ENCODE measurements at regions not wholly inside any gene's neighbourhood (a gene's known extent, or its start where the extent isn't known, plus 50 kb on each side); places are given as distances from the start of the nearest gene placed in this dataset.

- DNase-seq: no peak
Observed at GRCh38 chr18:7358989-7359726, 128.3 kb downstream of the LRRC30 start.

- no peak for DNase-seq
Observed at GRCh38 chr18:7360606-7361170, 129.8 kb downstream of the LRRC30 start.

- DNase-seq: no peak
Observed at GRCh38 chr18:7363338-7363737, 132.4 kb downstream of the LRRC30 start.

- DNase-seq: no peak
Observed at GRCh38 chr18:7366597-7366996, 135.7 kb downstream of the LRRC30 start.

GRCh38 chr18:7367336-7367735 lies 136.4 kb downstream of the LRRC30 start:
- DNase-seq: no peak

GRCh38 chr18:7369006-7369405 lies 138.1 kb downstream of the LRRC30 start:
- DNase-seq: no peak

- no peak for DNase-seq
Observed at GRCh38 chr18:7370375-7370774, 139.5 kb downstream of the LRRC30 start.

- DNase-seq: no peak
Observed at GRCh38 chr18:7370802-7371201, 139.9 kb downstream of the LRRC30 start.

GRCh38 chr18:7373441-7373840 lies 142.6 kb downstream of the LRRC30 start:
- no peak for DNase-seq

- no peak for DNase-seq
Observed at GRCh38 chr18:7381307-7381706, 150.4 kb downstream of the LRRC30 start.

- DNase-seq: no peak
Observed at GRCh38 chr18:7382328-7383001, 151.6 kb downstream of the LRRC30 start.

GRCh38 chr18:7383002-7383980 lies 152.4 kb downstream of the LRRC30 start:
- DNase-seq: no peak

- no peak for DNase-seq
Observed at GRCh38 chr18:7388741-7389140, 157.9 kb downstream of the LRRC30 start.

- DNase-seq: no peak
Observed at GRCh38 chr18:7390731-7391492, 160.0 kb downstream of the LRRC30 start.

GRCh38 chr18:7393080-7393479 lies 162.2 kb downstream of the LRRC30 start:
- DNase-seq: no peak

GRCh38 chr18:7394050-7394659 lies 163.3 kb downstream of the LRRC30 start:
- no peak for DNase-seq

GRCh38 chr18:7395566-7395965 lies 164.7 kb downstream of the LRRC30 start:
- DNase-seq: no peak

GRCh38 chr18:7413906-7414305 lies 153.2 kb upstream of the PTPRM start:
- no peak for DNase-seq

- DNase-seq: no peak
Observed at GRCh38 chr18:7414459-7414858, 152.7 kb upstream of the PTPRM start.

- no peak for DNase-seq
Observed at GRCh38 chr18:7415081-7415894, 151.8 kb upstream of the PTPRM start.

- peak; percentile 60 for DNase-seq
Observed at GRCh38 chr18:7417727-7418126, 149.4 kb upstream of the PTPRM start.
